HepG2 (cell line): ENCODE measurements at regions not wholly inside any gene's neighbourhood (a gene's known extent, or its start where the extent isn't known, plus 50 kb on each side); places are given as distances from the start of the nearest gene placed in this dataset.
A peak's percentile ranks its signal among the peaks of the same experiment; 100 is the strongest.

Source experiments
- ATF1 ChIP-seq: IDR thresholded peaks from 2 replicates; pipeline ENCODE4 v1.6.1; 2016; ENCODE audit warnings: mild to moderate bottlenecking, control low read depth
- ERF ChIP-seq: IDR thresholded peaks from 2 replicates; pipeline ENCODE4 v1.6.1; 2018; ENCODE audit warnings: missing biosample characterization, missing genetic modification reagents
- GABPA ChIP-seq, 2 experiments: IDR thresholded peaks; 2 replicates each; pipeline ENCODE4 v1.6.1; 2011 to 2016; ENCODE audit warnings: low read depth in 2 of 2, low read length in 1 of 2, missing biosample characterization in 1 of 2, missing genetic modification characterization in 1 of 2
- GATAD1 ChIP-seq: IDR thresholded peaks from 2 replicates; pipeline ENCODE4 v1.6.1; 2016; ENCODE audit warnings: missing genetic modification reagents, missing compliant biosample characterization
- HDAC1 ChIP-seq: sonication (generic); formaldehyde crosslinking; IDR thresholded peaks from 2 replicates; pipeline ENCODE4 v1.5.1; 2020; ENCODE audit warnings: mild to moderate bottlenecking, missing genetic modification reagents
- HOMEZ ChIP-seq: IDR thresholded peaks from 2 replicates; pipeline ENCODE4 v1.6.1; 2016; ENCODE audit warnings: low read depth
- NRL ChIP-seq: sonication (generic); formaldehyde crosslinking; IDR thresholded peaks from 2 replicates; pipeline ENCODE4 v1.5.0; 2020; ENCODE audit warnings: missing genetic modification reagents, mild to moderate bottlenecking, moderate library complexity, borderline replicate concordance
- PITX1 ChIP-seq: sonication (generic); formaldehyde crosslinking; IDR thresholded peaks from 2 replicates; pipeline ENCODE4 v1.5.1; 2020; ENCODE audit warnings: mild to moderate bottlenecking, missing genetic modification reagents
- POGZ ChIP-seq: sonication (generic); formaldehyde crosslinking; IDR thresholded peaks from 2 replicates; pipeline ENCODE4 v1.4.0; 2020; ENCODE audit warnings: mild to moderate bottlenecking, missing genetic modification reagents
- POLR2A ChIP-seq, 2 experiments: IDR thresholded peaks; 2 replicates each; pipeline ENCODE4 v1.6.1; 2011; ENCODE audit warnings: low read depth in 2 of 2, low read length in 2 of 2, mild to moderate bottlenecking in 1 of 2, moderate library complexity in 1 of 2; ENCODE audit not compliant: insufficient read depth in 1 of 2
- PRDM10 ChIP-seq: sonication (generic); formaldehyde crosslinking; IDR thresholded peaks from 2 replicates; pipeline ENCODE4 v1.4.0; 2020; ENCODE audit warnings: low read depth, missing genetic modification reagents
- TFAP4 ChIP-seq: sonication (generic); IDR thresholded peaks from 2 replicates; pipeline ENCODE4 v1.6.1; 2016; ENCODE audit warnings: low read depth, borderline replicate concordance
- TFE3 ChIP-seq: IDR thresholded peaks from 2 replicates; pipeline ENCODE4 v1.6.1; 2016
- ZBTB25 ChIP-seq: IDR thresholded peaks from 2 replicates; pipeline ENCODE4 v1.6.1; 2018; ENCODE audit warnings: missing genetic modification reagents
- ZFY ChIP-seq: sonication (generic); formaldehyde crosslinking; IDR thresholded peaks from 2 replicates; pipeline ENCODE4 v1.4.0; 2020; ENCODE audit warnings: missing genetic modification reagents
- ZNF18 ChIP-seq: sonication (generic); formaldehyde crosslinking; IDR thresholded peaks from 2 replicates; pipeline ENCODE4 v1.8.0; 2022; ENCODE audit warnings: mild to moderate bottlenecking, missing genetic modification reagents; ENCODE audit not compliant: insufficient replicate concordance
- ZNF331 ChIP-seq: sonication (generic); formaldehyde crosslinking; IDR thresholded peaks from 2 replicates; pipeline ENCODE4 v1.4.0; 2020; ENCODE audit warnings: missing genetic modification reagents
- ZNF607 ChIP-seq: sonication (generic); formaldehyde crosslinking; IDR thresholded peaks from 2 replicates; pipeline ENCODE4 v1.5.1; 2020; ENCODE audit warnings: missing genetic modification reagents, mild to moderate bottlenecking, borderline replicate concordance

- TF ChIP-seq ZNF18 (CRISPR knock-in tag) (peak; percentile 26), POGZ (CRISPR knock-in tag) (0 out of 2 replicates have a peak, but pooled peaks have one; percentile 35), GABPA (IDR thresholded peaks at IDR 0.05; ENCODE audit: low read depth, low read length) (peak; percentile 69), GABPA (CRISPR knock-in tag; IDR thresholded peaks at IDR 0.05; ENCODE audit: low read depth) (peak; percentile 91), ZBTB25 (CRISPR knock-in tag) (peak; percentile 70; the same call in 1 of the 2 replicates), TFE3 (CRISPR knock-in tag) (peak; percentile 16; the same call in 1 of the 2 replicates), TFAP4 (peak; percentile 10; the same call in 1 of the 2 replicates), PITX1 (CRISPR knock-in tag) (peak; percentile 76), ERF (0 out of 2 replicates have a peak, but pooled peaks have one; percentile 33), ZNF331 (0 out of 2 replicates have a peak, but pooled peaks have one; percentile 11), ZNF607 (CRISPR knock-in tag) (0 out of 2 replicates have a peak, but pooled peaks have one; percentile 26), PRDM10 (CRISPR knock-in tag) (peak; percentile 44; the same call in 1 of the 2 replicates), GATAD1 (CRISPR knock-in tag) (peak; percentile 81), ATF1 (CRISPR knock-in tag) (peak; percentile 56; the same call in 1 of the 2 replicates), ZFY (CRISPR knock-in tag) (peak; percentile 0; the same call in 1 of the 2 replicates), POLR2A (IDR thresholded peaks at IDR 0.05; ENCODE audit: insufficient read depth in 1 of 2, low read depth in 2 of 2, low read length in 2 of 2) (peak; percentile 66 to 78), HOMEZ (CRISPR knock-in tag) (0 out of 2 replicates have a peak, but pooled peaks have one; percentile 13), NRL (peak; percentile 31; the same call in 1 of the 2 replicates), HDAC1 (CRISPR knock-in tag) (peak; percentile 71)
Measured at GRCh38 chr1:827211-828063, 96.3 kb upstream of the SAMD11 start (continued).
